Right renal pelvis (tissue), 4 donors: ENCODE measurements at regions not wholly inside any gene's neighbourhood (a gene's known extent, or its start where the extent isn't known, plus 50 kb on each side); places are given as distances from the start of the nearest gene placed in this dataset.

ENCODE experiments used
- DNase-seq, 4 donors: peaks; one replicate each; pipeline ENCODE4 v3.0.0-alpha.2; 2013; ENCODE audit warnings: low read depth in 4 of 4, low spot score in 3 of 4, missing footprints in 1 of 4

DNA sequence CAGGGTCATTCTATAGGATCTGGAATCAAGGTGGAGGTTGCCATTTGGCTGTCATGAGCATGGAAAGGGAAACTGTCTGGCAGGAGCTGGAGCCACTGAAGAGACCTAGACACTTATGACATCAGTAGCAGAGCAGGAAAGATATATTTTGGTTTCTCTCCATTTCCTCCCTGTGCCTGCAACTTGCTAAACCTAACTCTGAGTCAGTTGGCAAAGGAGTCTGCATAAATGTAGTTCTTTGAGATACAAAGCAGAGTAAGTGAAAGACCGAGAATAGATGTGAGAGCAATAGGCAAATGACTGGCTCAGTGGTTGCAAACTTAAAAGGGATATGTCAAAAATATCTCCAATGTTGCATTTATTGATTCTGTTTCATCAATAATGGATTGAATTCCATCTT is 757.7 kb downstream of the KCNJ3 start:
- no peak for DNase-seq

DNA sequence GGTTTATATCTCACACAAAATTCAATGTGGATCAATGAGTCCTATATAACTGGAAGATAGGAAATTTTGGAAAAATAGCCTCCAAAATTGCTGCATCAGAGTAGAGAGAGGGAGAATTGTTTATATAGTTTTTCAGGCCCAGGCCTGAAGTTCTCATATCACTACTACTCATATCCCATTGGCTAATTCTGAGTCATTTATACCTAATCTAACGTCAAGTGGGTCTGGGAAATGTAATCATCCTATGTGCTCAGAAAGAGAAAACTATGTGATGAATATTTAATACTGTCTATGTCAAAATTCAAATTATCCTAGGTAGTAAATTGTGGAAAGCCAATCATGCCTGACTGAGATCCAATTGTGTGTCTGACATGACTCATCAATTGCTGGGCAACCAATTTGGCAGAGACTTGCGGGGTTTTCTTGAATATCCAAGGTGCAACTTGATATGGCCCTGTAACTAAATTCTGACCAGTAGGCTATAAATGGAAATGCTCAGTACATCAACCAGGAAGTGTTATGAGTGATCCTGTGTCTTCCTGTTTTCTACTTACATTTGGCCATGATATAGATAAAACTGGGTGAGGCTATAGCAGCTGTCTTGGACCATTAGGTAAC is 744.4 kb downstream of the KCNJ3 start:
- DNase-seq: no peak

DNA sequence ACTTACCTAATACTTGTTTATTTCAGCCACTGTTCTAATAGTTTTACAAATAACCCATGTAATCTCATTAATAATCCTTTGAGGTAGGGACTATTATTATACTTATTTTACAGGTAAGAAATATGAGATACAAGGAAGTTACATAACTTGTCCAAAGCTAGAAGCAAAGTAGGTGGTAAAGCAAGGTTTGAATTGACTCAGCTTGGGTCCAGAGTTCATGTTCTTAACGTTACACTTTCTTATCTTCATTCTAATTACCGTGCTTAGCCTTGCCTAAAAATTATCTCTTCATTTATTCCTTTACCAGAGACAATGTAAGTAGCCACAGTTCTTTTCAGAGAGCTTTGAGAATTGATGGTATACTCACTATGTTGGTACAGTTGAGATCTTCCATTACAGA is 743.6 kb downstream of the KCNJ3 start:
- DNase-seq: no peak

DNA sequence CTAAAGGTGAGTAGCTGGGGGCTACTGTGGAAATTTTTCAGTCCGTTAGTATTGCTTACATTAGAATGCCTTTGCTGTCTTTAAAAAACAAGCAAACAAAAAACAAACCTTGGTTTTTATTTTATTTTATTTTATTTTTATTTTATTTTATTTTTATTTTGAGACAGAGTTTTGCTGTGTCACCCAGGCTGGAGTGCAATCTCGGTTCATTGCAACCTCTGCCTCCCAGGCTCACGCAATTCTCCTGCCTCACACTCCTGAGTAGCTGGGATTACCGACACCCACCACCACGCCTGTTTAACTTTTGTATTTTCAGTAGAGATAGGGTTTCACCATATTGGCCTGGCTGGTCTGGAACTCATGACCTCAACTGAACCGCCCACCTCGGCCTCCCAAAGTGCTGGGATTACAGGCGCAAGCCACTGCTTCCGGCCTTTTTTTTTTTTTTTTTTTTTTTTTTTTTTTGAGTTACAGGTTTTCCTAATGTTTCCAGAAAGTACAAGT is 732.6 kb downstream of the KCNJ3 start:
- DNase-seq: no peak

DNA sequence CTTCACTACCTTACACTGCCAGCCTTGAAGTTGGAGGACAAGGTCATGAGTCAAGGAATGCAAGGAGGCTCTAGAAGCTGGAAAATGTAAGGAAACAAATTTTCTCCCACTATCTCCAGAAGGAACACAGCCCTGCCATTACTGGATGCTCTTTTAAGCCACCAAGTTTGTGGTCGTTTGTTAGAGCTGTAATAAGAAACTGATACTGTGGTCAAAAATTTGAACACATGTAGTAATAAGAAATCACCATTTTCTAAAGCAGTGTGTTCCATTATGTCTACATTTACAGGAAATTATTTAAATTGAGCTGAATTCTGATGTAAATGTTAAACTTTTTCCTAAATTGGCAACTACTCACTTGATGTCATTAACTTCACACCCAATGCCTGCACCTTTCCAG is 729.0 kb downstream of the KCNJ3 start:
- DNase-seq: no peak

DNA sequence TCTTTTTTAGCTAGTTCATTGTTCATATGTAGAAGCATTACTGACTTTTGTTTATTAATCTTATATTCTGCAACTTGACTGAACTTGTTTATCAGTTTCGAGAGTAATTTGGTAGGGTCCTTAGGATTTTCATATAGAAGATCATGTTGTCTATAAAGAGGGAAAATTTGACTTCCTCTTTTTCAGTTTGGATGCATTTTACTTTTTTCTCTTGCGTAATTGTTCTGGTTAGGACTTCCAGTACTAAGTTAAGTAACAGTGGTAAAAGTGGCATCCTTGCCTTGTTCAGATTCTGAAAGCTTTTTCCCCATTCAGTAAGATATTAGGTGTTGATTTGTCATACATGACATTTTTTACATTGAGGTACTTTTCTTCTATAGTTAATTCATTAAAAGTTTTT is 726.0 kb downstream of the KCNJ3 start:
- DNase-seq: no peak

DNA sequence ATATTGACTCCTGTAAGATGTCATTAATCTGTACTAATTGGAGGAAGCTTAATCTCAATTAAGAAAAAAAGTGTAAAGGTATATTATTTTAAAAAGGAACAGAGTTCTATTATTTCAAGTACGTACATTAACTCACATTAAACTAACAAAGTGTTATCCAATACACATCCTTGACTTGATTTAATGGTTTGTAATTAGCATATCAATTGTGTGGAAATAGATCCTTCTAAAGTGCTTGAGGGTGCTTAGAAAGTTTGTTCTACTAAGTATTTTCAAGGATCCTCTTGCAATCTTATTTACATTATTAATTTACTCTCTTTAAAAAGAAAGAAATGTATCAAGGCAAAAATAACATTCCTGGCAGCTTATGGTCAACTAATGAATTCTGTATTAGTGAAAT is 720.3 kb downstream of the KCNJ3 start:
- no peak for DNase-seq

DNA sequence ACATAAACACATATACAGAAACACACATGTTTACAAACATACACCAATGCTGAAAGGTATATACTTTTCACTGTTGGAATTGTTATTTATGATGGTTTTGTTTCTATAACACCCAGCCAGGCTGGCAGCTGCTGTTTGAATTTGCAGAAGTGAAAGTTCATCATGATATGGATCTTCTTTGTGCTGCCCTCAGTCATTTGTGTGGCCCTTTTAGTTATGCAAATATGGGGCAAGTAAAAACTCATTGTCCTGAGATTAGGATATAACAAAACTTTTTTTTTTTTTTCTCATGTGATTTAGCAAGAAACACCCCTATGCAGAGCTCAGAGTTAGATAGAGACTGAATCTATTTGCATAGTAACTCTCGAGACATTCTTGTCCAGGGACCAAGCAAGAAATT is 714.1 kb downstream of the KCNJ3 start:
- DNase-seq: no peak

DNA sequence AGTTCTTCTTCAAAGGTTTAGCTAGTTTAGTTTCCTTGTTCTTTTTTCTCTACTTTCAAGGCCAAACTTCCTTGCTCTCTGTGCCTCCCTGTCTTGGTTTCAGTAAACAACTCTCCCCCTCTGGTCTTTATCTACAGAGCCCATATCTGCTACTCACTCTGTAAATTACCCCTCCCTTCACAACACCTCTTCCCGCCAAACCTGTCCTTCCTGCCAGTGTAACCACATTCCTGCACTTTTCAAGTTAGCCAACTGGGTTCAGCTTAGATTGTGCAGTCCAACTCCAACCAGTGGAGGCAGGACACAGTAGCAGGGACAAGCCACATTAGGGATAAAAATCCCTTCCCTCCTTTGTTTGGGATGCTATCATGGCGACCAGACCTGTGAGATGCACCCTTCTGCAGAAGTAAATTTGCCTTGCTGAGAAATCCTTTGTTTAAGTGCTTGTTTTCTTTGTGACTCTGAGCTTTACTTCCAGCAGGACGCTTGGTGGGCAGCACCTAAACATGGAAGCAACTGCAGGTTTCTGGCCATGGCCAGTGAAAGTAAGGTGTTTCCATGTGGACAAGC is 706.0 kb downstream of the KCNJ3 start:
- DNase-seq: no peak

DNA sequence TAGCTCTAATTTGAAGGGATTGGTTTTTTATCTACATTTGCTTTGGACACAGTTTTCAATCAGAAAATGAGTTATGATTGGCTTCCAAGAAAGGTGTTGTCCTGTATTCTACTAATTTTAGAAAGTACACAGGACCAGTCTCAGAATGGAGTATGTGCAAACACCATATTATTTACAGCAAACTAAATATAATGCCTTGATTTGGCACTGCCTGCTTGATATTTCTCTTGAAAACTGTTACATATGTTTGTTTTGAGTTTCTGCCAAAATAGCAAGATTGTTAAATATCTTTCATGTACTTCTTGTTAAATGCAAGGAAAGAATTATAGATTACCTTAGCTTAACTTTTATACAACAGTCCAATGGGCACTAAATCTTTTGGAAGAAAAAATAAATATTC is 694.9 kb downstream of the KCNJ3 start:
- DNase-seq: no peak

DNA sequence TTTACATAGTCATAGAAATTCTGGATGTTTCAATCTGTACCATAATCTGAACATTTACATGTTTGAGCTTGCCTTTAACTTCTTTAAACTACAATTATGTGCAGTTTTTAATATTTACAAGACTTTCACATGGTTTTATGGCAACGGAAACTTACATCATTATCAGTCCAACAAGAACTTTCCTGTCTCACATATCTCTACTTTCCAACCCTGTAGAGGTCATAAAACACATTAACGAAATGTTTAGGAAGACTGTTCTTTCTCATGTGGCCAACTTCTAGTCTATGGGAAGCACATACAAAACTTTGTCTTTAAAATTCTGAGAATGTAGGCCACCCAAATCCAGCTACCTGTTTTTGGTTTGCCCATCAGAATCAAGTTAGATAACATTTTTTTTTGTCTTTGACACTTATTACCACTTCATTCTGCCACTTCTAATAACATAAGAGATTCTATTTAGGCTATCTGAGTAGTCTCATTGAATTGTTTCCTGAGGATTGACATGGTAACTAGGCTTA is 693.2 kb downstream of the KCNJ3 start:
- DNase-seq: no peak

DNA sequence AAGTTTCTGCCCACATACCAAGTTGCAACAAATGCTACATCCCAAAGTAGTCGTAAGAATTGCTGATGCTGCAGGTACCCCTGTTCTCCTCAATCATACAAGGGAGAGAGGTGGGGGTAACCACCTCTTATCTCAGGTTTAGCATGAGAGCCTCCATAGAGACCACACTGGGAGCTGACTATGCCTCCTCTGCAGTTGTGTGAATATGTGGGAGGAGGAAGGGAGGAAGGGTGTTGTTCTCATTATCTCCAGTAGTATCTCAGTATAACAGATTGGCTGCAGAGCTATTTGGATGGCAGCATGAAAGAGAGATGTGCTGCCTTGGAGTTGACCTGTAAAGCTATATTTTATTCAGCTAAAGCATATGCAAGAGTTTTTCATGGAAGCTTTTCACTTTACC is 690.7 kb downstream of the KCNJ3 start:
- no peak for DNase-seq

DNA sequence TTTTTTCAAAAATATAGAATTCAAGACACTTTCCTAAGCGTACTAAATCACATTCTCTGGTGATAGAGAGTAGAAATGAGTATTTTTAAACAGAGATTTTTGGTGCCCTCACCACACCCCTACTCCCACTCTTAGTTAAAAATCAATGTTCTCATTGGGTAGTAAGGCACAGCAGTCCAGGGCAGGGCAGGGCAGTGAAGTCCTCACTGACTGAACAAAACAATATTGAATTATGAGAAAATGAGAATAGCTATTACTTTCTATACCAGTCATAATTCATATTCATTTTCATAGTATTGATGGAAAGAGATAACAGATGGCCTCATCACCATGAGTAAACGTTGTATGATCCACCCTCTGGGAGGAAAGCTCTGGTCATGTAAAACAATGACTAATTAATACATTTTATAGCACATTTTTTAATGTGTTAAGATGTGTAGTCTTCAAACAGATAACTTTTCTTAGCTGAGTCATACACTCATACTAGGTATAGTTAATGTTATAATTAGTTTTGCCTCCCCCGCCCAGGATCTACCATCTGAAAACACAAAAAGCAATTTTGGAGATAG is 686.1 kb downstream of the KCNJ3 start:
- DNase-seq: no peak

DNA sequence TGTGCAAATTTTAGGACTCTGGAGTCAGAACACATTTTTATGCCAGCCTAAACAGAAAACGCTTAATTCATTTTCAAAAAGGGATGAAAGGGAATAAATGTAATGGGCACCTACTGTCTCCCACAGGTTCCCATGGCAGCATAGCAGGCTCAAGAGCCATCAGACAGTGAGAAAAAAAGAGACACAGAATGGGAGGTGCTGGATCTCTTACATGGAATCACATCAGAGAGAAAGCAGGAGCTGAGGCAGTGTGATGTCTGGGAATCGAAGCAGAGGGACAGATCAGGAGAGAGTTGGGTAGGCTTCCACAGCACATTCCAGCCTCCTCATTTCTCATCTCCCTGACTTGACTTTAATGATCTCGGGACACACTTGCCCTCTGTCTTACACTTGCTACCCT is 684.3 kb downstream of the KCNJ3 start:
- no peak for DNase-seq

DNA sequence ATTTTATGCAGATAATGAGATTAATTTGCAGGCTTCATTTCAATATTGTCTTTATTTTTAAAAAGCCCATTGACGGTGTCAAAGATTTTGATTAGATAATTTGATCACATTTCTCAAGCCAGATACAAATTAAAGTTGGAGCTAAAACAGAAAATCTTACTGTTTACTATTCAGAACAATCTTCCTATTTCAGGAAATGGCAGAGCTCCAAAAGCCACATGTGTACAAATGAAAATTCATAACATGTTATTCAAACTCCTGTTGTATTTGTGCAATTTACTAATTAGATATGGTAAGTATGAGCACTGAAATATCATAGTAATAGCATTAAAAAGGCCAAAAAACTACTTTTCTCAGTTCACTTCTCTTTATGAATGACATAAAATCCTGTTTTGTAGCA is 682.9 kb downstream of the KCNJ3 start:
- DNase-seq: no peak

DNA sequence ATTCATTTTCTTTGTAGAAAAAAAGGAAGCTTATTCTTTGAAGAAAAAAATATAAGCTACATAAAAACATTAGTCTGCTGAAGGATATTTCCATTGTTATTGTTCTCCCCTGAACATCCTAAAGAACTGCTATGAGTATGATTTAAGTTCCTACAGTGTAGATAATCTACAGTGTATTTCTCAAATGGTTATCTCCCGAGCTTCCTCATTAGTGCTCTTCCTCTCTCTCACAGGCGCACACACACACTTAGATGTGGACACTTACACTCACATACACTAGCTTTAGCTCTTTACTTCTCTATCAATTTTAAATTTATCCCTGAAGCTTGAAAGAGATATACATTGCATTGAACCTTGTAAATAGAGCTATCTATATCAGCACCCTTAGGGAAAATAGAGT is 681.0 kb downstream of the KCNJ3 start:
- DNase-seq: no peak

DNA sequence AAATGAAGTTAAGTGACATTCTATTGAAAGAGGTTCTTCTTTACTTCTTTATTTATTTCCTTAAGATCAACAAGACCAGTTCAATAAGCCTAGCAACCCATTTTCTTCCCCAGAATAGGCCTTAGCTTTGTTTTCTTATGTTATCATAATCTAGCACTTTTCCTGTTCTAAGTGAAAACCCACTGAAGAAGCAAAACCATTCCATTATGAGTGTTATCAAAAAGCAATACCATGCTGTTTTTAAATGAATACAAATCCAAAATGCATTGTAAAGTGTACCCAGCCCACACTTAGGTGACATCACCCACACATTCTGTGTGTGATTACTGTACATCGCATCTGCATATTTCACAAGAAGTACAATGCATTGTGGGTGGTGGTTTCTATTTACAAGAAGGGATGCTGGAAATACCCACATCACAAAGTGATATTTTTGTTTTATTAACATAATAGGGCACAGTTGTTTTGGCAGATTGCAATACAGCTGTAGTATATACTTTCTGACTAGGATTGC is 679.5 kb downstream of the KCNJ3 start:
- no peak for DNase-seq

DNA sequence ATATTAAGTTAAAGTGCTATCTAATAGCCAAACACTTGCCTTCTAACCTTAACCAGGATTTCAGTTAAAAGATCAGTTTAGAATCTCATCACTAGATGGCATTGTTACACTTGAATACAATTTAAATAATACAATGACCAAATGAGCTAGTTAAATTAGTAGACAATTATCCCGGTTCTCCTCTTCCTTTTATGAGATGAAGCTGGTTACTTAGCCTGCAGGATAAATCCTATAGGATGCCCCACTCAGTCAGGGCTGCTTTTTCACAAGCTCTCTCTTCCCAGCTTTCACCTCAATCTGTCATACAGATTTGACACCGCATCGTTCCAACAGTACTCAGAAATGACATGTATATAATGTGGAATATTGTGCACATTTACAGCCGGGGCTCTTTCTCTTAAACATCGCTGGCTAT is 678.8 kb downstream of the KCNJ3 start:
- peak in 1 of 4 donors; percentile 10 for DNase-seq

DNA sequence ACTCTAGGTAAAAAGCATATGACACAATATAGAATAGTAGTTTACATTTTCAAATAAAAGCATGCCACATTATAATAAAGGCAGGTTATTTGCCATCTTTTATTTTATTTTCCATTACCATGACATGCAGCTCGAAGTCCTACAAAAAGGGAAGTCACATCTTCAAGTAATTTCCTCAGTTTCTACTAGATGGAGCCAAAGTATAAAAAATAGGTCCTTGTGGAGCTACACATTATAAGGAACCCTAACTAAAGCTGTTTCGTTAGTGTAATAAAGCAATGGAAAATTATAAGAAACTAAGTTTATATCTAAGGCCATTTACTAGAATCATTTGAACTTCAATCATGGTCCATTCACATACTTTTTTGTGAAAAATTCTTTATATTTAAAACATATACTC is 674.5 kb downstream of the KCNJ3 start:
- DNase-seq: peak in 3 of 4 donors; percentile 5 to 13 (median 8)

DNA sequence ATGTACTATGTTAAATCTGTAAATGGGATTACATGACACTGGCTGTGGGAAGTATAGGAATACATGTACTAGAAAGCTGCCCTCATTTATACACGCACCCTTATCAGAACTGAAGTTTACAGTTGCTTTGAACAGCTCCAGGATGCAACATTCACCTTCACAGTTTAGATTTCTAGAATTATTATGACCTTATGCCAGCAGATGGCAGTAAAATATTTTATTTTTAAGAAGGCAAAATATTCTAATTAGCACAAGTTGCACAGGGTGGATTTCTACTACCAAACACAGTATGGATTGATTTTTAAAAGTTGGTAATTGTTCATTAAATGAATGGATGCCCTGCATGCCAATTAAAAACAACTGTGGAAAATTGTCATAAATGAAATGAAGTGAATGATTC is 670.4 kb downstream of the KCNJ3 start:
- DNase-seq: no peak

DNA sequence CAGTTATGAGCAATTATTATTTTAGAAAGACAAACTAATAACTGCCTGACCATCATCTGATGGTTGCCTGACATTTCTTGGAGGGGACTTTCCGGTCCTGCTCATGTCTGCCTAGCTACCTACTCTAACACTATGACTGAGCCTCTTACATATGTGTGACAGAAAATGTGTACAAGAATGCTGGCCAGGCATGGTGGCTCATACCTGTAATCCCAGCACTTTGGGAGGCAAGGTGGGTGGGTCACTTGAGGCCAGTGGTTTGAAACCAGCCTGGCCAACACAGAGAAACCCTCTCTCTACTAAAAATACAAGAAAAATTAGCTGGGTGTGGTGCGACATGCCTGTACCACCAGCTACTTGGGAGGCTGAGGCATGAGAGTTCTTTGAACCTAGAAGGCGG is 666.3 kb downstream of the KCNJ3 start:
- DNase-seq: no peak

DNA sequence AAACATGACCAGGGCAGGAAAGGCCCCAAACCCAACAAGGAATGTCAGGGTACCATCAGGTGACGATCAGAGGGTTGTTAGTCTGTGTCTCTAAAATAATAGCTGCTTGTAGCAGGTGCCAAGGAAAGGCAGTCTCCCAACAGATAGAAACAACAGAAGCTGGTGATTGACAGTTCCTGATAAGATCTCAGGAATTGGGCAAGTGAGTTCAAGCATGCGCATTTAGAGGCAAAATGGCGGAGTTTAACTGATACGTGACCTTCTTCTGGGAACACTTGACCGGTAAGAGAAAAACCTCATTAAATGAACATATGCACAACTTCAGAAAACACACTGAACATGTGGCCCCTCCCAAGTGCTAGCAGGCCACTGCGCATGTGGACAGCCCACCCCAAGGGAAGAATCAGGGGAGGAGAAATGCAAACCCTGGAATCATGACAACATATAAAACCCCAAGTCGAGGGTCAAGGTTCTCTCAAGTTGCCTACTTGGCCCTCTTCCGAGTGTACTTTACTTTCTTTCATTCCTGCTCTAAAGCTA is 664.9 kb downstream of the KCNJ3 start:
- DNase-seq: no peak
